NT2/D1 (cell line): ENCODE measurements at regions not wholly inside any gene's neighbourhood (a gene's known extent, or its start where the extent isn't known, plus 50 kb on each side); places are given as distances from the start of the nearest gene placed in this dataset.

Experiments
- DNase-seq: peaks from one replicate; pipeline ENCODE4 v3.0.0-alpha.2; 2011; ENCODE audit warnings: low read depth, low spot score
- H3K27me3 ChIP-seq: 2 replicates; pipeline ENCODE4 v1.6.0; 2011; ENCODE audit warnings: mild to moderate bottlenecking; ENCODE audit not compliant: insufficient read length, insufficient read depth
- H3K36me3 ChIP-seq: 2 replicates; pipeline ENCODE4 v1.6.1; 2011; ENCODE audit warnings: mild to moderate bottlenecking, low read length, mixed read lengths; ENCODE audit not compliant: insufficient read depth, insufficient read length
- H3K4me1 ChIP-seq: 2 replicates; pipeline ENCODE4 v1.5.1; 2011; ENCODE audit not compliant: insufficient read depth, insufficient read length
- H3K4me3 ChIP-seq: 2 replicates; pipeline ENCODE4 v1.5.1; 2011; ENCODE audit warnings: low read depth; ENCODE audit not compliant: insufficient read length
- H3K9ac ChIP-seq: 2 replicates; pipeline ENCODE4 v1.6.0; 2011; ENCODE audit warnings: low read depth; ENCODE audit not compliant: insufficient read length
- H3K9me3 ChIP-seq: 2 replicates; pipeline ENCODE4 v1.5.1; 2011; ENCODE audit warnings: mild to moderate bottlenecking, low read length; ENCODE audit not compliant: insufficient read depth
- SUZ12 ChIP-seq: IDR thresholded peaks from 2 replicates; pipeline ENCODE4 v1.6.1; 2011; ENCODE audit not compliant: insufficient read length, insufficient read depth; ENCODE audit errors: extremely low read depth
- YY1 ChIP-seq: IDR thresholded peaks from 2 replicates; pipeline ENCODE4 v1.6.1; 2011; ENCODE audit not compliant: insufficient read length, insufficient read depth
- ZNF274 ChIP-seq: IDR thresholded peaks from 2 replicates; pipeline ENCODE4 v1.6.1; 2011; ENCODE audit warnings: mild to moderate bottlenecking, low read depth, low read length

- Histone ChIP-seq H3K36me3 (no peaks in the 10 kb centered on the region), H3K9ac (no peak overlapping the region), H3K27me3 (no peaks in the 10 kb centered on the region), H3K9me3 (no peaks in the 10 kb centered on the region; the same call in 1 of the 2 replicates), H3K4me1 (no peaks in the 10 kb centered on the region), H3K4me3 (no peak overlapping the region)
- TF ChIP-seq SUZ12 (no peak), ZNF274 (no peak), YY1 (no peak)
- DNase-seq = no peak
These were observed 534.3 kb upstream of the ACVR2A start for GRCh38 chr2:147310335-147311057.

GRCh38 chr2:147297820-147298219 is 547.0 kb upstream of the ACVR2A start:
- H3K36me3 ChIP-seq = no peaks in the 10 kb centered on the region
- no peaks in the 10 kb centered on the region for H3K4me1 ChIP-seq
- no peak overlapping the region for H3K4me3 ChIP-seq
- no peak overlapping the region for H3K9ac ChIP-seq
- DNase-seq = no peak
- H3K27me3 ChIP-seq = no peaks in the 10 kb centered on the region
- H3K9me3 ChIP-seq = no peaks in the 10 kb centered on the region
- no peak for TF ChIP-seq YY1
- TF ChIP-seq SUZ12 = no peak
- no peak for TF ChIP-seq ZNF274

GRCh38 chr2:147294825-147295392 is 549.9 kb upstream of the ACVR2A start:
- Histone ChIP-seq H3K4me3 (no peak overlapping the region), H3K4me1 (no peaks in the 10 kb centered on the region)

GRCh38 chr2:147293991-147294824 is 550.6 kb upstream of the ACVR2A start:
- Histone ChIP-seq H3K9ac (no peak overlapping the region), H3K27me3 (no peaks in the 10 kb centered on the region), H3K4me1 (no peaks in the 10 kb centered on the region), H3K36me3 (no peaks in the 10 kb centered on the region), H3K9me3 (no peaks in the 10 kb centered on the region), H3K4me3 (no peak overlapping the region)
- no peak for TF ChIP-seq SUZ12
- TF ChIP-seq ZNF274 = no peak
- TF ChIP-seq YY1 = no peak
- DNase-seq = no peak

More at GRCh38 chr2:147294825-147295392, 549.9 kb upstream of the ACVR2A start:
- TF ChIP-seq YY1 (no peak), ZNF274 (no peak), SUZ12 (no peak)
- Histone ChIP-seq H3K36me3 (no peaks in the 10 kb centered on the region), H3K9ac (no peak overlapping the region), H3K27me3 (no peaks in the 10 kb centered on the region), H3K9me3 (no peaks in the 10 kb centered on the region)
- DNase-seq = no peak

GRCh38 chr2:147288131-147288530 is 556.7 kb upstream of the ACVR2A start:
- Histone ChIP-seq H3K27me3 (no peaks in the 10 kb centered on the region), H3K36me3 (no peaks in the 10 kb centered on the region), H3K4me3 (no peak overlapping the region), H3K9ac (no peak overlapping the region), H3K9me3 (no peaks in the 10 kb centered on the region), H3K4me1 (no peaks in the 10 kb centered on the region)
- TF ChIP-seq YY1 = no peak
- no peak for TF ChIP-seq ZNF274
- no peak for TF ChIP-seq SUZ12
- no peak for DNase-seq

- no peaks in the 10 kb centered on the region for H3K36me3 ChIP-seq
- DNase-seq = peak; percentile 6
- no peaks in the 10 kb centered on the region for H3K4me1 ChIP-seq
- no peak overlapping the region for H3K9ac ChIP-seq
- no peaks in the 10 kb centered on the region for H3K27me3 ChIP-seq
- no peaks in the 10 kb centered on the region for H3K9me3 ChIP-seq
- TF ChIP-seq SUZ12 (no peak), ZNF274 (no peak), YY1 (no peak)
- H3K4me3 ChIP-seq = no peak overlapping the region
These were observed 568.9 kb upstream of the ACVR2A start for GRCh38 chr2:147275943-147276342.

GRCh38 chr2:147273628-147274027 is 571.2 kb upstream of the ACVR2A start:
- no peak for DNase-seq
- H3K27me3 ChIP-seq = no peaks in the 10 kb centered on the region
- no peaks in the 10 kb centered on the region for H3K9me3 ChIP-seq
- no peaks in the 10 kb centered on the region for H3K4me1 ChIP-seq
- H3K36me3 ChIP-seq = no peaks in the 10 kb centered on the region
- TF ChIP-seq YY1 (no peak), ZNF274 (no peak), SUZ12 (no peak)
- no peak overlapping the region for H3K9ac ChIP-seq
- H3K4me3 ChIP-seq = no peak overlapping the region
